ENCODE measurements at regions not wholly inside any gene's neighbourhood (a gene's known extent, or its start where the extent isn't known, plus 50 kb on each side); places are given as distances from the start of the nearest gene placed in this dataset.

GRCh38 chr14:104321088-104321801 is 182.9 kb downstream of the KIF26A start:
- peaks cover 70% of the 10 kb centered on the region for H3K27me3 ChIP-seq (ENCODE audit: insufficient read depth, poor library complexity, severe bottlenecking)
- TF ChIP-seq, protein P1, sequence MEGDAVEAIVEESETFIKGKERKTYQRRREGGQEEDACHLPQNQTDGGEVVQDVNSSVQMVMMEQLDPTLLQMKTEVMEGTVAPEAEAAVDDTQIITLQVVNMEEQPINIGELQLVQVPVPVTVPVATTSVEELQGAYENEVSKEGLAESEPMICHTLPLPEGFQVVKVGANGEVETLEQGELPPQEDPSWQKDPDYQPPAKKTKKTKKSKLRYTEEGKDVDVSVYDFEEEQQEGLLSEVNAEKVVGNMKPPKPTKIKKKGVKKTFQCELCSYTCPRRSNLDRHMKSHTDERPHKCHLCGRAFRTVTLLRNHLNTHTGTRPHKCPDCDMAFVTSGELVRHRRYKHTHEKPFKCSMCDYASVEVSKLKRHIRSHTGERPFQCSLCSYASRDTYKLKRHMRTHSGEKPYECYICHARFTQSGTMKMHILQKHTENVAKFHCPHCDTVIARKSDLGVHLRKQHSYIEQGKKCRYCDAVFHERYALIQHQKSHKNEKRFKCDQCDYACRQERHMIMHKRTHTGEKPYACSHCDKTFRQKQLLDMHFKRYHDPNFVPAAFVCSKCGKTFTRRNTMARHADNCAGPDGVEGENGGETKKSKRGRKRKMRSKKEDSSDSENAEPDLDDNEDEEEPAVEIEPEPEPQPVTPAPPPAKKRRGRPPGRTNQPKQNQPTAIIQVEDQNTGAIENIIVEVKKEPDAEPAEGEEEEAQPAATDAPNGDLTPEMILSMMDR (IDR thresholded peaks at IDR 0.05; ENCODE audit: poor library complexity, severe bottlenecking) = no peak
- H3K9me3 ChIP-seq (ENCODE audit: severe bottlenecking) = no peaks in the 10 kb centered on the region
- ATAC-seq (ENCODE audit: low read depth) (no peak), DNase-seq (ENCODE audit: low spot score) (no peak)
- no peak overlapping the region for H3K4me3 ChIP-seq (ENCODE audit: severe bottlenecking)
- H3K27ac ChIP-seq (ENCODE audit: poor library complexity, severe bottlenecking) = no peak overlapping the region
- H3K36me3 ChIP-seq (ENCODE audit: low read depth) = no peaks in the 10 kb centered on the region
- H3K4me1 ChIP-seq (ENCODE audit: insufficient read depth, poor library complexity, severe bottlenecking) = no peaks in the 10 kb centered on the region

- Histone ChIP-seq H3K27me3 (ENCODE audit: insufficient read depth, poor library complexity, severe bottlenecking) (peaks cover 65% of the 10 kb centered on the region), H3K27ac (ENCODE audit: poor library complexity, severe bottlenecking) (no peak overlapping the region), H3K9me3 (ENCODE audit: severe bottlenecking) (no peaks in the 10 kb centered on the region), H3K4me3 (ENCODE audit: severe bottlenecking) (no peak overlapping the region), H3K36me3 (ENCODE audit: low read depth) (no peaks in the 10 kb centered on the region), H3K4me1 (ENCODE audit: insufficient read depth, poor library complexity, severe bottlenecking) (no peaks in the 10 kb centered on the region)
- DNase-seq (ENCODE audit: low spot score) = peak; percentile 67
- ATAC-seq (ENCODE audit: low read depth) = no peak
- TF ChIP-seq, protein P1 (IDR thresholded peaks at IDR 0.05; ENCODE audit: poor library complexity, severe bottlenecking) = no peak
These were observed 183.4 kb downstream of the KIF26A start for GRCh38 chr14:104321802-104322130.

- H3K36me3 ChIP-seq (ENCODE audit: low read depth) = no peaks in the 10 kb centered on the region
- no peak overlapping the region for H3K4me3 ChIP-seq (ENCODE audit: severe bottlenecking)
- H3K27me3 ChIP-seq (ENCODE audit: insufficient read depth, poor library complexity, severe bottlenecking) = peaks cover 55% of the 10 kb centered on the region
- H3K9me3 ChIP-seq (ENCODE audit: severe bottlenecking) = no peaks in the 10 kb centered on the region
- TF ChIP-seq, protein P1 (IDR thresholded peaks at IDR 0.05; ENCODE audit: poor library complexity, severe bottlenecking) = no peak
- ATAC-seq (ENCODE audit: low read depth) (no peak), DNase-seq (ENCODE audit: low spot score) (peak; percentile 52)
- H3K27ac ChIP-seq (ENCODE audit: poor library complexity, severe bottlenecking) = no peak overlapping the region
- H3K4me1 ChIP-seq (ENCODE audit: insufficient read depth, poor library complexity, severe bottlenecking) = no peaks in the 10 kb centered on the region
These were observed 184.4 kb downstream of the KIF26A start for GRCh38 chr14:104322531-104323366.

GRCh38 chr14:104323551-104324175 is 185.3 kb downstream of the KIF26A start:
- ATAC-seq (ENCODE audit: low read depth) = no peak
- TF ChIP-seq, protein P1 (IDR thresholded peaks at IDR 0.05; ENCODE audit: poor library complexity, severe bottlenecking) = no peak
- no peak overlapping the region for H3K27ac ChIP-seq (ENCODE audit: poor library complexity, severe bottlenecking)
- no peak overlapping the region for H3K4me3 ChIP-seq (ENCODE audit: severe bottlenecking)
- H3K27me3 ChIP-seq (ENCODE audit: insufficient read depth, poor library complexity, severe bottlenecking) = peaks cover 46% of the 10 kb centered on the region
- DNase-seq (ENCODE audit: low spot score) = peak; percentile 48
- no peaks in the 10 kb centered on the region for H3K4me1 ChIP-seq (ENCODE audit: insufficient read depth, poor library complexity, severe bottlenecking)
- no peaks in the 10 kb centered on the region for H3K36me3 ChIP-seq (ENCODE audit: low read depth)
- H3K9me3 ChIP-seq (ENCODE audit: severe bottlenecking) = no peaks in the 10 kb centered on the region
